ENCODE measurements at regions not wholly inside any gene's neighbourhood (a gene's known extent, or its start where the extent isn't known, plus 50 kb on each side); places are given as distances from the start of the nearest gene placed in this dataset.
"Not testable (repeated sequence)": the region's sequence is repeated elsewhere in the genome, so short reads cannot be mapped to it uniquely, and the experiment has no call there.

DNA sequence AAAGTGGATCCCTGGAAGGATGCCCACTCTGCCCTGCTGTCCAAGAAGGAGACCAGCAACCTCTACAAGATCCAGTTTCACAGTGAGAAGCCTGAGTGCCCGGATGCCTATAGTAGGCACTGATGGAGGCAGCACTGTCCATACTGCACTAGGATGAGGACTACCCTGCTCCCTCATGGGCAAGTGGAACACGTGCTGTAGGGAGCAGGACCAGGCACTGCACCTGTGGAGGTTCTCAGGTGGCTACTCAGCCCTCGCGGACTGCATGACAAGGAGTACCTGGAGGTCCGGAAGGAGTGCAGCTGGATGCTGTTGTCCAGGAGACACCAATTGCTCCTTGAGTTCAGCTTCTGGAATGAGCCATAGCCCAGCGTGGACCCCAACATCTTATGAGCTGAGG is 146.1 kb upstream of the NLRP1 start:
- ATAC-seq, result no peak
- no peak for DNase-seq
- intact Hi-C loops (cut with DNase I), result no loop called here

DNA sequence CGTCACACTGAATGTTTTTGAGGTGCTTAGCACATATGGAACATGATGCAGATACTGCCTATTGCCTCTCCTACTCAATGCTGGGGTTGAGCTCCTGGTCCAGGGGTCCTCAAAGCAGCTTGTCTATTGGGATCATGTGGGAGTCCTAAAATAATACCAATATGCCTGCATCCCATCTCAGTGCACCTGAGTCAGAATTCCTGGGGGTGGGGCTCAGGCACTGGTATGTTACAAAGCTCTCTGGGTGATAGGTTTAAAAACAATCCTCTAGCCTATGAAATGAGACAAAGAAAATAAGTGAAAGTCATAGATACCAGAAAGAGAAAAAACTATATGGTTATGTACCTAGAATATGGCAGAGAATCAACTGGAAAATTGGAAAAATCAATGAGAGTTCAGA is 156.6 kb upstream of the NLRP1 start:
- intact Hi-C loops (cut with DNase I), result no loop called here
- DNase-seq (no peak), ATAC-seq (no peak)

DNA sequence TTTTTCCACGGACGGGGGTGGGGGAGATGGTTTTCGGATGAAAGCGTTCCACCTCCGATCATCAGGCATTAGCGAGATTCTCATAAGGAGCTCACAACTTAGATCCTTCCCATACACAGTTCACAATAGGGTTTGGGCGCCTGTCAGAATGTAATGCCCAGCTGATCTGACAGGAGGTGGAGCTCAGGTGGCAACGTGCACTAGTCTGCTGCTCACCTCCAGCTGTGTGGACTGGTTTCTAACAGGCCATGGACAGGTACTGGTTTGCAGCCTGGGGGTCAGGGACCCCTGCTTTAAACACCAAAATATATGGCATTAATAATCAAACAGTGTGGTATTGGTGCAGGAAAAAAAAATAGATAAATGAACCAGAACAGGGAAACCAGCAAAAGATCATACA is 157.5 kb upstream of the NLRP1 start:
- intact Hi-C loops (cut with DNase I), result no loop called here
- no peak for DNase-seq
- ATAC-seq, result no peak

DNA sequence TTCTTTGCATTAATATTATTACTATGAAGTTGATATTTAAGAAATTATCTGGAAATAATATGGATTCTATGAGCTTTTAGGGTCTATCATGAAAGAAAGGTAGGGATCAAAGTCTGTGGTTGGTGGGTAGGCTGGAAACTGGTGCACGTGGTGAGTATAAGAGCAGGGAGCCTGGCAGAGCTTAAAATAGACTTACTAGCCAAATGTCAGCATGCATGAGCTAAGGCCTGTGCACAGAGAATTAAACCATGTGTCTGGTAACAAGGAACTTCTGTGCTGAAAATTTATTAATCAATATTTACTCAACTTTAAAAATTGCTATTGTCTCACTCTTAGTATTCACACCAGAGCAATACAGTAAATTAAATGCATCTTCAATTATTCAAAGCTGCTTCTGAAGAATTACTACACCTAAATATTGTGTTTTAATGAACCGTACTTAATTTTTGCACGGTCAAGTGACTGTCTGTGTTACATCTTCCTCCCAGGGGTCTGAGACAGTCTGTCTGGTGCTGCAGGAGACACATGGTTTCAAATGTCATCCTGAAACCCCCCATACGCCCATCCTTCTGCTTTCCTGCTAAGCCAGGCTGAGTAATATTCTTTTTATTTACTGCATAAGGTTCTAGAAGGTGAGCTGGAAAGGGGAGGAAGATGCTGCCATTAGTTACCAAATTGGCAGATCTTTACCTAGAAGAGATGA is 161.0 kb upstream of the NLRP1 start:
- ATAC-seq (no peak), DNase-seq (no peak)
- intact Hi-C loops (cut with DNase I), result no loop called here

GRCh38 chr17:5747276-5747675 is 163.0 kb upstream of the NLRP1 start:
- ATAC-seq (no peak), DNase-seq (no peak)
- intact Hi-C loops (cut with DNase I), result no loop called here

- intact Hi-C loops (cut with DNase I), result no loop called here
- DNase-seq (no peak), ATAC-seq (no peak)
Measured at GRCh38 chr17:5747964-5748363, 163.7 kb upstream of the NLRP1 start.

GRCh38 chr17:5753421-5753820 is 169.1 kb upstream of the NLRP1 start:
- ATAC-seq (no peak), DNase-seq (no peak)
- intact Hi-C loops (cut with DNase I), result no loop called here

DNA sequence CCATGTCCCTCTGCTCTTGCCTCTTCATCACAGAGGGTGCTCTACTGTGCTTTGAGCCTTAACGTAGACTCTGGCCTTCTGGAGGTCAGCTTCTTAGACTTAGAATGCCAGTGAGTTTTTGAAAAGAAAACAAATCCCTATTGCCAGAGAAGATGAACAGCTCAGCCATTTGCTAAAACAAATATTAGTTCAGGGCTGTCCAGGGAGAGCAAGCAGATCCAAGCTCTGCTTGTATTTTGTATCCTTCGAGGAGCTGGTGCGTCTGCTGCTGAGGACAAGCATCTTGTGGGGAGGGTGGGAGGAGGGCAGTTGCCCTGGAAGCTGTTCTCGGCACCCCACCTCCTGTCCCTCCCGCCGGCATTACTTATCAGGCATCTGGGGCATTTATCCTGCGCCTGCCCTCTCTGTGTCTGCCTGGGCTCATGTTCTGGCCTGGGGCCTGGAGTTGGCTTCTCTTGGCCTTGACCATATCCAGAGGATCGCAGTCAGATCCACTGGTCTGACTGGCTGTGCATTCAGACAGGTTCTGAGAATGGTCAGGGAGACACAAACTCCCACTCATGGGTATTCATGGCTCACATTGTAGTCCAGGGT is 173.1 kb upstream of the NLRP1 start:
- intact Hi-C loops (cut with DNase I), result no loop called here
- ATAC-seq (no peak), DNase-seq (peak; percentile 40)

GRCh38 chr17:5758651-5759050 is 174.3 kb upstream of the NLRP1 start:
- intact Hi-C loops (cut with DNase I), result no loop called here
- no peak for ATAC-seq
- DNase-seq, result no peak

- ATAC-seq (peak; percentile 55 to 63), DNase-seq (peak; percentile 61)
- intact Hi-C loops (cut with DNase I), result no loop called here
Measured at GRCh38 chr17:5759501-5759925, 175.2 kb upstream of the NLRP1 start.

DNA sequence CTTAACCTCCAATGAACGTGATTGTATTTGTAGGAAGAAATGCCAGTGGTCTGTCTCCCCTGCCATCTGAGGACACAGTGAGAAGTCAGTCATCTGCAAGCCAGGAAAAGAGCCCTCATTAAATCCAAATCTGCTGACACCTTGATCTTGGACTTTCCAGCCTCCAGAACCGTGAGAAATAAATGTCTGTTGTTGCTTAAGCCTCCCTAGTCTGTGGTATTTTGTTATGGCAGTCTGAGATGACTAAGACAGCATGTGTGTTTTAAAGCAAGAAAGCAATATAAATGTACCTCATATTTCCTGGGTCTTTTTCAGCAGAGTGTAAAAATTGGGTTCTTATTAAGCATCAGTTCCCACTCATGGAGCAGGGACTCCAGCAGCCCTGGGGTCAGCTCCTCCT is 177.9 kb upstream of the NLRP1 start:
- intact Hi-C loops (cut with DNase I), result no loop called here
- no peak for DNase-seq
- no peak for ATAC-seq

GRCh38 chr17:5763595-5764306 is 179.4 kb upstream of the NLRP1 start:
- intact Hi-C loops (cut with DNase I), result no loop called here
- DNase-seq, result no peak
- no peak for ATAC-seq

DNA sequence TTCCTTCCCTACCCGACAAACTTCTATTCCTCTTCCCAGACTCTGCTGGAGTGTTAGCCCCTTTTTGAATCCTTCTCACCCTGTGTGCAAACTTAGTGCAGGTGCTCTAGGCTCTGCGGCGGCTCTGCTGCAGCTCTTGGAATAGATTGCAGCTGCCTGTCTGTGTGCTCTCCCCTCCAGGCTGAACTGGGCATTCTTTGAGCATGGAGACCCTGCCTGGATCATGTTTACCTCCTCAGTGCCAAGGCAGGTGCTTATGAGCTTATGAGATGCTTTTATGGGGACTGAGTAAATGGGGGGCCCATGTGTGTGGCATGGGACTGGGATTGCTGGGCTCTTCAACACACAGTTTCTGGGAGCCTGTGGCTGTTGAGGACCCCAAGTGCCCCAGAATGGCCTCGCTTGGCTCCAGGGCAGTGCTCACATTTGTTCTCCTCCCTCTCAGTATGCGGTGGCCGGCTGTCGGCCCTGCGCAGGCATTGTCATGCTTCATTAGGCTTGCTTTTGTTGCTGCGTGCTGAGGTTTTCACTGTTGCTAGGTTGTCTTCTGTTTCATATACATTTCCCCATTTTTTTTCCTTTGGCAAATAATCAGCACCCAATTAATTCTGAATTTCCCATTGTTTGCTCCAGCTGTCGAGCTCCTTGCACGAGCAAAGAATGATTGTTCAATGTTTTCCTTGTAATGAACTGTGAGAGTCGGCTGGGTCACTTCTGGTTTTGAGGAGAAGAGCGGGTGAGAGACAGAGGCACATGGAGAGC is 185.5 kb upstream of the NLRP1 start:
- no peak for ATAC-seq
- DNase-seq, result no peak

DNA sequence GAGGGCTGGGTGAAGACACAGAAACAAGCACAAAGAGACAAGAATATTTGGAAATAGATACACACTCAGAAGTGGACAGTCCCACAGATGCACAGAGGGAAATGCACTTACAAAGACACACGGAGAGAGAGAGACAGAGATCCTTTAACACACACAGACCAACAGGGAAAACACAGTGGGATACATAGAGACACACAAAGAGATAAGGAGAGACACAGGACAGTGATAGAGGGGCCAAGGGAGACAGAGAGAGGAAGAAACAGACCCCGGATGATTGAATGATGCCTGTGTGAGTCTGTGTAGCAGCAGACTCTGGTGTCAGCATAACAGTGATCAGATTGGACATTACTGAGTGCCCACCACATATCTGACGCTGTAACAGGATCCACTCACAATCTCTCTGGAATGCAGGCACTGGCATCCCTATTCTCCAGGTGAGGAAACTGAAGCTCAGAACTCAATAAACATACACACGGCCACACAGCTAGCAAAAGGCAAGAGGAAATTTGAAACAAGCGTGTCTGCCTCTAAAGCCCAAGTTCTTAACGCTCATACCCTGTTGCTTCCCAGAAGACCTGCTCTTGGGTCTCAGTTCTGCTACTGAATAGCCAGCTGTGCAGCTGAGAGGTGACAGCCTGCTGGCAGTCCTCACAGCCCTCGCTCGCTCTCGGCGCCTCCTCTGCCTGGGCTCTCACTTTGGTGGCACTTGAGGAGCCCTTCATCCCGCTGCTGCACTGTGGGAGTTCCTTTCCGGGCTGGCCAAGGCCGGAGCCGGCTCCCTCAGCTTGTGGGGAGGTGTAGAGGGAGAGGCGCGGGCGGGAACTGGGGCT is 186.3 kb upstream of the NLRP1 start:
- no peak for DNase-seq
- intact Hi-C loops (cut with DNase I), result no loop called here
- ATAC-seq, result no peak

More for the DNA sequence above, 185.5 kb upstream of the NLRP1 start:
- intact Hi-C loops (cut with DNase I), result no loop called here

DNA sequence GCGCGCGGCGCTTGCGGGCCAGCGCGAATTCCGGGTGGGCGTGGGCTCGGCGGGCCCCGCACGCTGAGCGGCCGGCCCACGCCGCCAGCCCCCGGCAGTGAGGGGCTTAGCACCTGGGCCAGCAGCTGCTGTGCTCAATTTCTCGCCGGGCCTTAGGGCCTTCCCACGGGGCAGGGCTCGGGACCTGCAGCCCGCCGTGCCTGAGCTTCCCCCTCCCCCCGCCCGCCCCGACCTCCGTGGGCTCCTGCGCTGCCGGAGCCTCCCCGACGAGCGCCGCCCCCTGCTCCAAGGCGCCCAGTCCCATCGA is 186.9 kb upstream of the NLRP1 start:
- ATAC-seq; intact Hi-C loops (cut with DNase I); DNase-seq: not testable (repeated sequence)

DNA sequence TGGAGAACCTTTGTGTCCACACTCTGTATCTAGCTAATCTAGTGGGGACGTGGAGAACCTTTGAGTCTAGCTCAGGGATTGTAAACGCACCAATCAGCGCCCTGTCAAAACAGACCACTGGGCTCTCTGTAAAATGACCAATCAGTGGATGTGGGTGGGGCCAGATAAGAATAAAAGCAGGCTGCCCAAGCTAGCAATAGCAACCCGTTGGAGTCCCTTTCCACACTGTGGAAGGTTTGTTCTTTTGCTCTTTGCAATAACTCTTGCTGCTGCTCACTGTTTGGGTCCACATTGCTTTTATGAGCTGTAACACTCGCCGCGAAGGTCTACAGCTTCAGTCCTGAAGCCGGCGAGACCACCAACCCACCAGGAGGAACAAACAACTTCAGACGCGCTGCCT is 187.7 kb upstream of the NLRP1 start:
- intact Hi-C loops (cut with DNase I); ATAC-seq; DNase-seq: not testable (repeated sequence)

GRCh38 chr17:5772720-5773119 is 188.4 kb upstream of the NLRP1 start:
- ATAC-seq (no peak), DNase-seq (peak; percentile 64)
- intact Hi-C loops (cut with DNase I), result no loop called here

GRCh38 chr17:5773816-5774360 is 189.6 kb upstream of the NLRP1 start:
- DNase-seq, result no peak
- intact Hi-C loops (cut with DNase I), result no loop called here
- ATAC-seq, result no peak

GRCh38 chr17:5775098-5775497 is 190.8 kb upstream of the NLRP1 start:
- intact Hi-C loops (cut with DNase I), result no loop called here
- DNase-seq (no peak), ATAC-seq (no peak)
